ENCODE measurements at regions not wholly inside any gene's neighbourhood (a gene's known extent, or its start where the extent isn't known, plus 50 kb on each side); places are given as distances from the start of the nearest gene placed in this dataset.

- Histone ChIP-seq H3K4me2 (ENCODE audit: control insufficient read depth, insufficient read depth) (no peak overlapping the region), H3K9me3 (replicated peaks; ENCODE audit: control insufficient read depth, insufficient read depth, low read length) (no peaks in the 10 kb centered on the region), H3K27ac (ENCODE audit: control insufficient read depth, insufficient read depth) (no peak overlapping the region), H3K9ac (ENCODE audit: control insufficient read depth, insufficient read depth, low read length) (no peak overlapping the region), H3K4me1 (ENCODE audit: control insufficient read depth, insufficient read depth, low read length) (no peaks in the 10 kb centered on the region), H3K36me3 (ENCODE audit: control insufficient read depth in 2 of 2, insufficient read depth in 2 of 2, low read length in 1 of 2) (no peaks in the 10 kb centered on the region), H3K4me3 (no peak overlapping the region), H3K27me3 (replicated peaks in 1 of 2; ENCODE audit: control insufficient read depth in 2 of 2, insufficient read depth in 2 of 2, low read length in 1 of 2) (no peaks in the 10 kb centered on the region), H2AFZ (ENCODE audit: control insufficient read depth, low read depth, low read length) (no peak overlapping the region), H4K20me1 (ENCODE audit: control insufficient read depth, insufficient read depth) (no peaks in the 10 kb centered on the region), H3K79me2 (ENCODE audit: control insufficient read depth, insufficient read depth, low read length) (no peaks in the 10 kb centered on the region)
- ChIA-PET SMC1A (ENCODE audit: uncharacterized antibody, unreplicated experiment) (no interaction called here), POLR2A (no interaction called here), CTCF (no interaction called here), RAD21 (ENCODE audit: unreplicated experiment) (no interaction called here)
- WGBS (ENCODE audit: insufficient coverage, insufficient replicate concordance, low lambda C conversion rate, missing lambda C conversion rate): 0% methylated on average over 1 of the region's 1 CpG
- intact Hi-C loops (cut with micrococcal nuclease; ENCODE audit: unreplicated experiment) (no loop called here), in situ Hi-C loops (cut with MboI) (no loop called here)
- DNase-seq (ENCODE audit: low read depth, low spot score) (no peak), ATAC-seq (no peak), FAIRE-seq (no peak)
- no peak for TF ChIP-seq PKNOX1 (IDR thresholded peaks at IDR 0.05)
- TF ChIP-seq MTA3 (IDR thresholded peaks at IDR 0.05; ENCODE audit: borderline replicate concordance, low read length): no peak
- TF ChIP-seq TBL1XR1 (IDR thresholded peaks at IDR 0.05; ENCODE audit: low read depth, low read length): no peak
- TF ChIP-seq E2F4 (IDR thresholded peaks at IDR 0.05; ENCODE audit: low read depth, low read length): no peak
- TF ChIP-seq DPF2 (IDR thresholded peaks at IDR 0.05): no peak
- no peak for TF ChIP-seq WRNIP1 (IDR thresholded peaks at IDR 0.05; ENCODE audit: borderline replicate concordance, low read depth, low read length)
- no TSS peak for BruUV-seq (replicated peaks)
Measured at GRCh38 chr6:103995571-103995970, 864.1 kb downstream of the HACE1 start.

GRCh38 chr6:103983860-103984259 lies 875.9 kb downstream of the HACE1 start:
- H3K27me3 ChIP-seq (replicated peaks in 1 of 2; ENCODE audit: control insufficient read depth in 2 of 2, insufficient read depth in 2 of 2, low read length in 1 of 2): no peaks in the 10 kb centered on the region
- H3K4me2 ChIP-seq (ENCODE audit: control insufficient read depth, insufficient read depth): no peak overlapping the region
- no peak overlapping the region for H3K9ac ChIP-seq (ENCODE audit: control insufficient read depth, insufficient read depth, low read length)
- POLR2A ChIA-PET: no interaction called here
- FAIRE-seq (no peak), ATAC-seq (no peak), DNase-seq (ENCODE audit: low read depth, low spot score) (no peak)
- BruUV-seq (replicated peaks): no TSS peak
- 73% methylated on average over 6 of the region's 6 CpGs for WGBS (ENCODE audit: insufficient coverage, insufficient replicate concordance, low lambda C conversion rate, missing lambda C conversion rate)
- no peak overlapping the region for H3K27ac ChIP-seq (ENCODE audit: control insufficient read depth, insufficient read depth)
- in situ Hi-C loops (cut with MboI) (no loop called here), intact Hi-C loops (cut with micrococcal nuclease; ENCODE audit: unreplicated experiment) (no loop called here)
- no peak overlapping the region for H3K4me3 ChIP-seq
- SMC1A ChIA-PET (ENCODE audit: uncharacterized antibody, unreplicated experiment): interaction anchor here (0.7 kb wide), 1 partner anchor 75 kb away, joined by 3 read pairs; no protein-coding TSS in a partner anchor
- H3K79me2 ChIP-seq (ENCODE audit: control insufficient read depth, insufficient read depth, low read length): no peaks in the 10 kb centered on the region
- H3K36me3 ChIP-seq (ENCODE audit: control insufficient read depth in 2 of 2, insufficient read depth in 2 of 2, low read length in 1 of 2): no peaks in the 10 kb centered on the region
- RAD21 ChIA-PET (ENCODE audit: unreplicated experiment): no interaction called here
- no peaks in the 10 kb centered on the region for H3K4me1 ChIP-seq (ENCODE audit: control insufficient read depth, insufficient read depth, low read length)
- no peaks in the 10 kb centered on the region for H4K20me1 ChIP-seq (ENCODE audit: control insufficient read depth, insufficient read depth)
- CTCF ChIA-PET: no interaction called here
- H2AFZ ChIP-seq (ENCODE audit: control insufficient read depth, low read depth, low read length): no peak overlapping the region
- no peaks in the 10 kb centered on the region for H3K9me3 ChIP-seq (replicated peaks; ENCODE audit: control insufficient read depth, insufficient read depth, low read length)
- TF ChIP-seq STAT1 (conservative IDR thresholded peaks at IDR 0.05): no peak
- no peak for TF ChIP-seq SMC3 (IDR thresholded peaks at IDR 0.05; ENCODE audit: borderline replicate concordance, low read length)
- no peak for TF ChIP-seq CUX1 (IDR thresholded peaks at IDR 0.05; ENCODE audit: insufficient replicate concordance, low read depth, low read length)
- no peak for TF ChIP-seq ASH2L (IDR thresholded peaks at IDR 0.05; ENCODE audit: borderline replicate concordance, low read depth)
- TF ChIP-seq CHD1 (IDR thresholded peaks at IDR 0.05; ENCODE audit: low read depth, low read length): no peak
- no peak for TF ChIP-seq POLR2AphosphoS2 (IDR thresholded peaks at IDR 0.05; ENCODE audit: low read depth, low read length)
- TF ChIP-seq RBBP5 (conservative IDR thresholded peaks at IDR 0.05): no peak
